ENCODE measurements at regions not wholly inside any gene's neighbourhood (a gene's known extent, or its start where the extent isn't known, plus 50 kb on each side); places are given as distances from the start of the nearest gene placed in this dataset.

DNA sequence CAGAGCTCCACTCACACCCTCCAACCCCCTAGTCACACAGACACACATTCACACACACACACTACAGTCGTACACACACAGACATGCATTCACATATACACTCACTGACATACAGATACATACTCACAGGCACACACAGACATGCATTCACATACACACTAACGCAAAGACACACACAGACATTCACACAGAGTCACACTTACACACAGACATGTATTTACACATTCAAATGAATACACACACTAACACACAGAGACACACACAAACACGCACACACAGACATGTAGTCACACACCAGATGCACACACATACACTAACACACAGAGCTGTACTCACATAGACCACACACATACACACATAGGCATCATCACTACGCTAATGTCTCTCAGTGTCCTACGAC, 58.0 kb upstream of the MYL10 start:
- TF ChIP-seq, protein P1, sequence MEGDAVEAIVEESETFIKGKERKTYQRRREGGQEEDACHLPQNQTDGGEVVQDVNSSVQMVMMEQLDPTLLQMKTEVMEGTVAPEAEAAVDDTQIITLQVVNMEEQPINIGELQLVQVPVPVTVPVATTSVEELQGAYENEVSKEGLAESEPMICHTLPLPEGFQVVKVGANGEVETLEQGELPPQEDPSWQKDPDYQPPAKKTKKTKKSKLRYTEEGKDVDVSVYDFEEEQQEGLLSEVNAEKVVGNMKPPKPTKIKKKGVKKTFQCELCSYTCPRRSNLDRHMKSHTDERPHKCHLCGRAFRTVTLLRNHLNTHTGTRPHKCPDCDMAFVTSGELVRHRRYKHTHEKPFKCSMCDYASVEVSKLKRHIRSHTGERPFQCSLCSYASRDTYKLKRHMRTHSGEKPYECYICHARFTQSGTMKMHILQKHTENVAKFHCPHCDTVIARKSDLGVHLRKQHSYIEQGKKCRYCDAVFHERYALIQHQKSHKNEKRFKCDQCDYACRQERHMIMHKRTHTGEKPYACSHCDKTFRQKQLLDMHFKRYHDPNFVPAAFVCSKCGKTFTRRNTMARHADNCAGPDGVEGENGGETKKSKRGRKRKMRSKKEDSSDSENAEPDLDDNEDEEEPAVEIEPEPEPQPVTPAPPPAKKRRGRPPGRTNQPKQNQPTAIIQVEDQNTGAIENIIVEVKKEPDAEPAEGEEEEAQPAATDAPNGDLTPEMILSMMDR (IDR thresholded peaks at IDR 0.05): no peak
- TF ChIP-seq EP300 (IDR thresholded peaks at IDR 0.05) (no peak), POLR2A (IDR thresholded peaks at IDR 0.05) (no peak), POLR2AphosphoS5 (IDR thresholded peaks at IDR 0.05) (no peak)
